ENCODE measurements at regions not wholly inside any gene's neighbourhood (a gene's known extent, or its start where the extent isn't known, plus 50 kb on each side); places are given as distances from the start of the nearest gene placed in this dataset.
A peak's percentile ranks its signal among the peaks of the same experiment; 100 is the strongest.

- no peak for DNase-seq
These were observed 161.5 kb downstream of the MRPL14 start for GRCh38 chr6:43965628-43966373.

- no peak for DNase-seq
These were observed 162.3 kb downstream of the MRPL14 start for GRCh38 chr6:43964659-43965570.

DNA sequence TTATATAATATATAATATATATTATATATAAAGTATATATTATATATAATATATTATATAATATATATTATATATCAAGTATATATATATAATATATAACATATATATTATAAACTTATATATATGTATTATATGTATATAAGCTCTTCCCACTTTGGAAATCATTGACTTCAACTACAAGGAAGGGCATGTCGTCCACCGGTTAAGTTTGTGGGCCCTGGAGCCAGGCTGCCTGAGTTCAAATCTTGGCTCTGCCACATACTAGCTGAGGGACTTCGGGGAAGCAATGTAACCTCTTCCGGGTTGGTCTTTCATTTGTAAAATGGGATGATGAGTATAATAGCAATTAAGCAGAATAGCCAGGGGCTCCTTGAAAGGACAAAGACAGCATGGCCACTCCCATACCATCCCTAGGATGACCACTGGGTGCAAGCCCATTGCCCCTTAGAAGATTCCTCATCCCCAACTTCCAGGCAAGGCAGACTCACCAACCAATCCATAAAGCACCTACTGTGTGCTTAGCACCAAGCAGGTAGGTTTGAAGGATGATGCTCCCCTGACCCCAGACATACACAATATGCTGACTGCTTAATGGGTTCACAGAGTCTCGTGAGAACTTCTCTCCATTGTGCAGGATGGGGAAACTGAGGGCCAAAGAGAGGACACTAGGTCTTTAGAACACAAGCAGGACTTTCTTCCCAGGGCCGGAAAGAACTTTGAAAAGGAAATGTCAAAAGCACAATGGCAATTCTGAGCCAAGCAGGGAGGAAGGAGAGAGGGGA, 163.2 kb downstream of the MRPL14 start:
- DNase-seq, result no peak

DNA sequence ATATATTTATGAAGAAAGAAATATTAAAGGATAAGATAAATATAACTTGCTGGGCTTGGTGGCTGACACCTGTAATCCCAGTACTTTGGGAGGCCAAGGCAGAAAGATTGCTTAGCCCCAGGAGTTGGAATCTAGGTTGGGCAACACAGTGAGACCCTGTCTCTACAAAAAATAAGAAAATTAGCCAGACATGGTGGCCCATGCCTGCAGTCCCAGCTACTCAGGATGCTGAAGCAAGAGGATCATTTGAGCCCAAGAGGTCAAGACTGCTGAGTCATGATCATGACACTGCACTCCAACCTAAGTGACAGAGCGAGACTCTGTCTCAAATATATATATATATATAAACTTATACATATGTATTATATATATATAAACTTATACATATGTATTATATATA, 164.0 kb downstream of the MRPL14 start:
- DNase-seq, result no peak

- DNase-seq, result no peak
These were observed 164.8 kb downstream of the MRPL14 start for GRCh38 chr6:43962458-43962857.

DNA sequence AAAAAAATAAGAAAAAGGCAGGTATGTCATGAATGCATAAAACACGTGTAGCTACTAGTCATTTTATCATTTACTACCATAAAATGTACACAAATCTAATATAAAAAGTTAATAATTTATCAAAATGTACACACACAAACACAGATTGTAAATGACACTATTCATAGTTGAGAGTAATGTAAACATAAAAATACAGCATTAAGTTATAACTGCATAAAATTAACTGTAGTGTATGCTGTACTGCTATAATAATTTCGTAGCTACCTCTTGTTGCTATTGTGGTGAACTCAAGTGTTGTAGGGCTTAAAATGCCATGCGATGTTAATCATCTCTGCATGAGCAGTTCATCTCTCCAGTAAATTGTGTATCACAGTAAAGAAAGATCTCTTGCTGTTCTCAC, 170.0 kb downstream of the MRPL14 start:
- no peak for DNase-seq

GRCh38 chr6:43956478-43956877, 170.8 kb downstream of the MRPL14 start:
- no peak for DNase-seq

DNA sequence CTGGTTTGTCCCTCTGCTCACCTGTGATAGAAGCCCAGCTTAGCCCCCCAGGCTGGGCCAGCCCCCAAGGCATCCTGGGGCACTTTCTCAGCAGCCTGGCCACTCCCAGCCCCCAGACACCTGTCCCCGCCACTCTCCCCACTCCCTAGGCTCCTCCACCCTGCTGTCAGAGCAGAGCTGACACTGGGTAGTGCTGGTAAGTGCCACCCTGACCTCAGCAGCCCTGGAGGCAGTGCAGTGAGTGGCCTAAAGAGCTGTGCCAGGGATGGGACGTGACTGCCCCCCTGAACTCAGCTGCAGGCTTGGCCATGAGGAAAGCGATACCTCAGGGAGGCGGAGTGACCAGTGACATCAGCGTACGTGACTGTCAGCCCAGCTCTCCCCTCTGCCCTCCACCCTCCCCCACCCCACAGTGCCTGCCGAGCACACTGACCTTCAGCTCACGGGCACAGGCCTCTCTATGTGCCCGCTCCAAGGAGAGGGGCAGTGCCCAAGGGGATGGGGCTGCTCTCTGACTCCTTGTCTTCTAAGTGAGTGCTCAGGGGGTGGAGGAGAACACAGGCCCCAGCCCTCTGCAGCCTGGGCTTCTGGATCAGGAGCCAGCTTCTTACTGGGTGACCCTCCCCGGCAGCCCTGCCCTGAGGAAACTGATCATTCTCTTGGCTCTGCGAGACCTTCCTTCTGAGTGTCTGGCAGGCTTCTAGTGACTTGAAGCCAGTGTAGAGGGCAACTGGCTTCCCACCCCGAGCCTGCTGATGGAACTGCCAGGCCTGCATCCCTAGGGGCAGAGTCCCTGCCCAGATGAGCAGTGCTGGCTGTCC, 172.7 kb downstream of the MRPL14 start:
- DNase-seq, result no peak

GRCh38 chr6:43953794-43954310, 173.4 kb downstream of the MRPL14 start:
- DNase-seq, result no peak

GRCh38 chr6:43953256-43953655, 174.0 kb downstream of the MRPL14 start:
- DNase-seq, result no peak

GRCh38 chr6:43952746-43953145, 174.5 kb downstream of the MRPL14 start:
- DNase-seq, result no peak

- no peak for DNase-seq
These were observed 175.2 kb downstream of the MRPL14 start for GRCh38 chr6:43951756-43952675.

GRCh38 chr6:43951063-43951755, 176.0 kb downstream of the MRPL14 start:
- DNase-seq, result peak; percentile 1

- no peak for DNase-seq
These were observed 176.6 kb downstream of the MRPL14 start for GRCh38 chr6:43950731-43951062.

DNA sequence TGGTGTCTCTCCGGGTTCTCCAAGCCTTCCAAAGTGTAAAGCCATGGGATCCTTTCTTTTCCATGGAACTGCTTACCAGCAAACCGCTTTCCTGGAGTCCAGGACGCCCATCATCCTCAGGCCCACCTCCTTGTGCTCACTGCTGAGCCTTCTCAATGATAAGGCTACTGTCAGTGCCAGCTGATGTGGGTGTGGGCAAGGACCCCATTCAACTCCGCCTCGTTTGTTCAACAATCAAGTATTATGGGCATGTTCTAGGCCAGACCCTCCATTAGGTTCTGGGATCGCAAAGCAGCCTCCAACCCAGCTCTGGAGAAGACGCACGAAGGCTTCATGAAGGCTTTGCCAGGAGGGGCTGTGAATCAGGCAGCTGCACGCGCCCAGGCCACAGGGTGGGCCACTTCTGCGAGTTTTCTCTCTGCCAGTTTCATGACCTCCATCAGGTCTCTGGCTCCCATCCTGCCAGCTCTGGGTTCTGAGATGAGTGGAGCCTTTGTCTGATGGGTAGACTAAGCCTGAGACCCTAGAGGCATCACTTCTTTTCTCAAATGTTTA, 177.1 kb downstream of the MRPL14 start:
- DNase-seq, result no peak

DNA sequence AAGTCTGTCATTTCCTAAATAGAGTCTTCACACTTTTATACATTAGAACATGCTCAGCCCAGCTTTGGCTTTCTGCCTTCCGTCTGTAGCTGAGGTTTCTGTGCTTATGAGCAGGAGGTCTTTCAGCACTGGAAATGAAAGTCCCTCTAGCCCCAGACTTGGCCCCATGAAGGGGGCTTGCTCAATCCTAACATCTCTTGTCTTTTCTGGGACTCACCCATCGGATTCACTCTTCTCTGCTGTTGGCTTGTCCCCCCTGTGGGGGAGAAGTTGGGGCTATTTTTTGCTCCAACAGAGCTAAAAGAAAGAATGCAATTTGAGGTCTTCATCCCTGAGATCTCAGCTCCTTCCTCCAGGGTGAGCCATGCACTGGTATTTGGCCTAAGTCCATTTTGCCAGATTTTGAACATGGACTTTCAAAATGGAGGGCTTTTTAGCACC, 177.7 kb downstream of the MRPL14 start:
- no peak for DNase-seq

GRCh38 chr6:43948527-43949485, 178.4 kb downstream of the MRPL14 start:
- DNase-seq, result no peak

DNA sequence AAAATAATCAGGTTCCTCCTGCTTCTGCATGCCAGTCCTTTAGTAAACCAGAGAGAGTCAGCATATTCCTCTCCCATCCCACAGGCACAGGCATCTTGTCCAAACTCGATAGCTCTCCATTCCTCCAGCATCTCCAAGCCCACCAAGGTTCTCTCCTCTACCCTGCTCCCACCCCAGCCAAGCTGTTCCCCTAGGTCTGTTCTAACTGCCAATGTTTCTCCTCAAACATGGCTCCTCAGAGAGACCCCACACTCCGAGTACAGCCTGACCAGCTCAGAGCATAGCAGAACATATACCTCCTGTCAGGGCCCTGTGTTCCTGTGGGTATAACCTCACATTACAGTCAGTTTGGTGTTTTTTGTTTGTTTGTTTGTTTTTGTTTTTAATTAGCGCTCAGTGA, 177.8 kb downstream of the VEGFA start:
- DNase-seq, result no peak

All from CD4-positive, alpha-beta T cell treated with Interleukin-17A for 1 hour (primary cell).